ENCODE measurements at regions not wholly inside any gene's neighbourhood (a gene's known extent, or its start where the extent isn't known, plus 50 kb on each side); places are given as distances from the start of the nearest gene placed in this dataset.

GRCh38 chr12:115785548-115785947, 491.9 kb downstream of the MED13L start (continued):
- TF ChIP-seq CHD7 (IDR thresholded peaks at IDR 0.05; ENCODE audit: insufficient replicate concordance, low read length) (no peak), HDAC2 (IDR thresholded peaks at IDR 0.05; ENCODE audit: borderline replicate concordance in 1 of 2, low read depth in 2 of 2, low read length in 2 of 2) (no peak), SIRT6 (IDR thresholded peaks at IDR 0.05; ENCODE audit: low read length) (no peak)

All from H1 (cell line).